RPMI7951 (cell line): ENCODE measurements at regions not wholly inside any gene's neighbourhood (a gene's known extent, or its start where the extent isn't known, plus 50 kb on each side); places are given as distances from the start of the nearest gene placed in this dataset.

Experiments used
- DNase-seq: peaks from one replicate; pipeline ENCODE4 v3.0.0-alpha.2; 2012; ENCODE audit warnings: low read depth

DNA sequence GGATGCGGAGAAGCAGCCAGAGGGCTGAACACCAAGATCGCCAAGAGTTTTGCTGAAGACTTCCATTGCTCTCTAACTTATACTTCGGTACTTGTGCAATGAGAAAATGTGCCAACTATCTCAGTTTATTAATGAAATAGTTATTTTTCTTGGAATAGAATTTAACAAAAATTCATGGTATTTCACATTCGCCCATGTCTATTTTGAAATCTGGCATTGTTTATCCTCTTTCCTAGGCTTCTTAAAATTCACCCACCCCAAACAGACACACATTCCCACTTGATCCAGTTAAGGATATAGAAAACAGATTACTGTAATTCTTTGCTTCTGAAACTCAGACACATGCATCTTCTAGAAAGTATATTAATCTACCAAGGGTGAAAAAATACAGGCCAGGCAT lies 56.3 kb upstream of the ADAMTS5 start:
- DNase-seq = no peak

- DNase-seq = no peak
Measured at GRCh38 chr21:27021801-27022200, 54.9 kb upstream of the ADAMTS5 start.

DNA sequence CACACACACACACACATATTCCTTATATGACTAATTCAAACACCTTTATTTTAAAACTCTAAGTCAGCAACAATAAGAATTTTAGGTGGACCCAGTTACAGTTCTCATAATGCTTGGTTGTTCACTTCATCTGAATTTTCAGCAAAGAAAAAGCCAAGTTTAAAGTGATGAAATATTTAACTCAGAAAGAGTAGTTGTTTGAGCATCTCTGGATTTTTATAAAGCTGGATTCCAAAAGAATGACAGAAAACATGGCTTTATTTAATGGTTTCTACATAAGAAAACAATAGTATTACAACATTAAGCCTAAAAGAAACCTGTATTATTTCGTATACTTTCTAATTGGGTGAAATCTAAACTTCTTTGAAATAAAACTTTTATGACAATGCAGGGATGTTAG lies 54.2 kb upstream of the ADAMTS5 start:
- no peak for DNase-seq

DNA sequence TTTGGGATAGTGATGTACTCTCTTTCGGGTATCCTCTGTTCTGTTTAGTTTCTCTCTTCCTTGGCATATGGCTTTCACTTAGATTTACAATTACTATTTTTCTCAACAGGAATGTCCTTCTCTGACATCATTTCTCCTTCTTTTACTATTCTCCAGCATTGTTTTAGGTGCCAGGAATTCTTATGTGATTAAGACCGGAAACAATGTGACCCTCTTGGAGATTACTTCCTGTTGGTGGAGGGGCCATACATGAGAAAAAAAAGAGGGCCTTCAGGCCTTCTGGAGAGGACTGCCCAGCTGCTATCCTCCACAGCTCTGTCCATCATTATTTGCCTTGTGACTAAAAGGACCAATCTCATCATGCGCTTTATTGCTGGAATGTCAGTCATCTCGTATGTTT lies 50.4 kb upstream of the ADAMTS5 start:
- no peak for DNase-seq
